GM18519 (cell line): ENCODE measurements at regions not wholly inside any gene's neighbourhood (a gene's known extent, or its start where the extent isn't known, plus 50 kb on each side); places are given as distances from the start of the nearest gene placed in this dataset.

Source experiments
- ATAC-seq: cut with Tn5 transposase; IDR thresholded peaks from one replicate; pipeline ENCODE4 v1.9.1; 2021; ENCODE audit warnings: mild to moderate bottlenecking, moderate library complexity; ENCODE audit not compliant: unreplicated experiment, low FRiP score

DNA sequence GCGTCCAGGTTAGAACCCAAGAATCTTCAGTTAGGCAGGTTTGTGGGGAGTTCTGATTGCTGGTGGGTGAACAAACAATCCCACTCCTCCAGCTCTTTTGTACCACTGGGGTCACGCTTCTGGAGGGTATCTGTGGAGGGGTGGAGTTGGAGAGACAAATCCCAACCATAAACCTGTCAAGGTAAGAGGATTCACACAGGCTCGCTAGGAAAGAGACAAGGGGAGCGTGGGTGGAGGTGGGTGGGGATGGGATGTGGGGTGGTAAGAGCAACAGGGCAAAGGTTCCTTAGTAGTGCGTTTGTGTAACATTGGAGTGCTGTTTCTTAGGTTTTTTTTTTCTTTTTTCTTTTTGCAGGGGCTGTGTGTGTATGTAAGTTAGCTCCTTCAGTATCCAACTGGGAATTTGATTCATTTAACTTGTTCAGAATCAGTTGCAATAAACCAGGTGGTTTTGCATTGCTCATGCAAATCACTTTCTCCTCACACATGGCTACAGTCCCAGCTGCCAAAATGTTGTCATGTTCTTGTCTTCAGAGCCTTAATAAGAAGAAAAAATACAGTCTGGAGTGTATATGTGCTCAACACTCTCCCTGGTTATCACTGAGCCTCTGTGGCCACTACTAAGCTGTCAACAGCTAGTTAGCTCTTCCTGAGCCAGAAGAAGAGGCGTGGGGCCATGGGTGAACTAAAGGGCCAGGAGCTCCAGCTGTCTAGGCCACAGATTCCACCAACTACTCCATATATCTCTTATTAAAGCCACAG lies 164.0 kb upstream of the RAD23B start:
- no peak for ATAC-seq

DNA sequence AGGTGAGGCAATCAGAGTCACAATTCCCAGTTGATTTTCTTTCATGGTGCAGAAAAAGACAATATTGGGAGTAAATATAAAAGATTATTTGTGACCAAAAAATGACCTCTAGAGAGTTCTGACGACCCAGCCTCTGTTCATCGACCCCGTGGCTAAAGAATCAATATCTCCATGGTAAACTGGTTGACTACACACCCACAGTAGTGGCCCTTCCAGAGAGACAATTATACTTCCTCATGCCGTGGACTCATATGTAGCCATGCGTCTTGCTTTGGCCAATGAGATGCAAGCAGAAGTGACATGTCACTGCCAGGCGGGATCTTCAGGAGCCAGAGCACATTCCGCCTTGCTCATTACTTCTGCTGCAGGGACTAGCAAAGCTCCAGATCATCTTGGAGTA lies 163.3 kb upstream of the RAD23B start:
- no peak for ATAC-seq

DNA sequence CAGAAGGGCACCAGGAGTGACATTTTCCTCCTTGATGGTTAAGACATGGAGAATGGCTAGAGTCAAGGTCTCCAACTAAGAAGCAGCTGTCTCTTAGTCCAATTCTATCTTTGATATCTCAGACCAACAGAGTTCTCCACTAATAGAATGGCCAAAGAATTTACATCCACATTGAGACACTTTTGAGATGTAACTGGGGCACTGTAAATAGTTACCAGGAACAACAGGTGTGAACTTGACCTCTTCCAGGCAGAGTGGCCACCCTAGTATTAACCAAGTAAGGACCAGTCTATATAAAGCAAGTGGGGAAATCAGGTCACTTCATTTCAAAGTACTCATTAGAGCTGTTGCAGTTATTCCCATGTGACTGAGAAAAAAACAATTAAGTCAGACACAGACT lies 159.7 kb upstream of the RAD23B start:
- ATAC-seq = no peak

DNA sequence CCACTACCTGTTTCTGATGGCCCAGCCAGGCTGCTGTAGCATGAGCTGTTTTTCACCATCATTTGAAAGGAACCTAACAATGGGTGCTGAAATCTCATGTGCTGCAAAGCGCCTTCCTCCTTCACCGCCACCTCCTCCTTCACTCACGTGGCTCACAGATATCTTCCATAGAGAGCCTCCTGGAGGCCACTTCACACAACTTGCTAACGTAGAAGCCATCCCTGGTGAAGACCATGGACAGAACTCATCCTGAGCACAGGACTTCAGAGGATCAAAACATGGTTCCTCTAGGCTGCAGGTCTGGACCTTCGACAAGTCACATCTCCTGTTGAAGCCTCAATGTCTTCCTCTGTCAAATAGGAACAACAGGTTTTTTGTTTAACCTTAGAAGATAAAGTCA lies 155.5 kb upstream of the RAD23B start:
- no peak for ATAC-seq

DNA sequence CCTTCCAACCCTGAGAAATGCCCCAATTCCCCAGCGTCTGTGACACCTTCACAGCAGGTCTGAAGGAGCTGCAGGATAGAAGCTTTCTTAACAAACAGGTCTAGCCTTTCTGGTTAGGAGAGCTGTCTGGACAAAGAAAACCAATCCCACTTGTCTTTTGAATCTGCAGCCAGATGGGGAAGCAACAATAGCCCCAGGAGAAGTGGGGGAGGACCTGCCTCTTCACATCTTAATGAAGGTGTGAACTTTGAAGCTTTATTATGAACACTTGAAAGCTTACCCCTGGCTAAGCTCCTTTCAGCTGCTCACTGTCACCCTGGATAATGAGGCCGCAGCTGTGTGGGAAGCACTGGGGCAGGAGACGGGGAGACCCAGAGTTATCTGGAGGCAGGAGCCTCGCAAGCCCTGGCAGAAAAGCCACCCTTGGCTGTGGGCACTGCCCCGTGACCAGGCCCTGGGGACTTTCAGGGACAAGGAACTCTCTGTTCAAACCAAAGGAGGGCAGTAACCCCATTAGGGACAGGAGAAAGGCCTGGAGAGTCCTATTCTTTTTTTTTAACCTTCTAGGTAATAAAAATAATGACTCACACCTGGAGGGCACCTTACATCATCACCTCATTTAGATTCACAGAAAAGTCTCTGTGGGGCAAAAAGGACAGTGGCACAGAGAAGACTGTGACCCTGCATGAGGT lies 151.8 kb upstream of the RAD23B start:
- no peak for ATAC-seq

DNA sequence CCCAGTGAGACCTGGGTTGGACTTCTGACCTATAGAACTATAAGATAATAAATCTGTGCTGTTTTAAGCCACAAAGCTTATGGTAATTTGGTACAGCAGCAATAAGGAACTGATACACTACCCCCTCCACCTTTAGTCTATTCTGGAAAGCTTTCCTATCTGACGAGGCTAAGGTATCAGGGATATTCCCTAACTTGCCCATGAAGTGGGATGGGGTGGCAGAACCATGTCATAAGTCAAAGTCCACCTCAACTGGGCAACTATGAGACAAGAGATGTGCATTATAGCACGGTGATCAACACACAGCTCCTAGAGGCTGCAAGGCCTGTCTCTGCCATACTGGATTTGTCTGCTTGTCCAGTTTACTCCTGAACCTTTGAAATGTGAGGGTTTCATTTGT lies 146.8 kb upstream of the RAD23B start:
- no peak for ATAC-seq

DNA sequence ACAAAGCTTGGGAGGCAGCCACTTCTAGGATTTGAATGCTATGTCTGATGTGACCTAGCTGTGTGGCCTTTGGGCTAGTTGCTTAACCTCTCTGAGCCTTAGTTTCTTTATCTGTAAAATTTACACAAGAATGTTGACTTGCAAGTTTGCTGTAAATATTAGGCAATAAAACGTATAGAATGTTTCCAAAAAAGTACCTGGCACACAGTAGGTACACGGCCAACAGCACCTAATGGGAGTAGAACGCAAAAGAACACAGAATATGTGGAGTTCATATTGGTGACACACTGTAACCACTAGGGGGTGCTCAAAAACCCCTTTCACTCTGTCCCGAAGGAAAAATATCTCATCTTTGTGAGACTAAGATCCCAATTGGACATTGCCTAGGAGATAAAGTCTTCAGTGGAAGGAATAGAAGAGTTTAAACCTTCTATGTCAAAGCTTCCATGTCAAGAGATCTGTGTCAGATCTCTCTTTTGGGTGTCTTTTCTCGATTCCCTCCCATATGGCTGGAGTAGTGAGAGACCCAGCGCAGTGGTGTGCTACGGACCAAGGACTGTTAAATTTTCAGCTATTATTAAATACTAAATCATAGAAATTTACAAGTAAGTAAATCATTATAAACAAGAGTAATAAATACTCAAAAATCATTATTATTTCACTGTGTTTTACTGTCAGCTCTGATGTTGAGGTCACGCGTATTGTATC lies 145.4 kb upstream of the RAD23B start:
- ATAC-seq = no peak

DNA sequence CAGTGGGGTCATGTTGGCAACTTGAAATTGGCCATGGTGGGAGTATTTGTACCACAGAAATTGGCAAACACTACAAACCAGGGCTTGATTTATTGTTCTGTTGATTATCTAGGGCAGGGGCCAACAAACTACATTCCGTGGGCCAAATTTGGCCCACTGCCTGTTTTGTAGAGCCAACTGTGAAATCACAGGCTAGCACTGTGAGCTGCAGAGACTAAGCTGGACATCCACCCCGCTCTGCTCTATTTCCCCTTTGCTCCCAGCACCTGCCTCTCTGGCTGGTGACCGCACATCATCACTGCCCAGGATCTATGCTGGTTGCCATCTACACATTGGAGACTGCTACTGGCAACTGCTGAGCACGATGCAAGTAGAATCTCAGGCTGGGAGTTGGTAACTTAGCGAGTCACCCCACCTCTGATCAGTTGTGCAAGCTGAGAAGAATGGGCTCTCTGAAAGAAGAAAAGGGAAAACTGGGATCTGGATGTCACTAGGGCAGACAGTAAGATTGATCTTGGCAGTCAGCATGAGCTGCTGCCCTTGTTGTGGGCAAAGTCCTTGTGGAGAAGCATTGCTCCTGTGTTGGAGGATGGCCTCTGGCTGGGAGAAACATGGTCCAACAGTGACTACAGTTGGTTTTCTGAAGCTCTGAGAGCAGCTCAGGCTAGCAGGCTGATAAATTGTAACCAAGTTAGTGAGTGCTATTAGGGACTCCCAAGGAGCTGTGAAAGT lies 144.7 kb upstream of the RAD23B start:
- ATAC-seq = no peak

DNA sequence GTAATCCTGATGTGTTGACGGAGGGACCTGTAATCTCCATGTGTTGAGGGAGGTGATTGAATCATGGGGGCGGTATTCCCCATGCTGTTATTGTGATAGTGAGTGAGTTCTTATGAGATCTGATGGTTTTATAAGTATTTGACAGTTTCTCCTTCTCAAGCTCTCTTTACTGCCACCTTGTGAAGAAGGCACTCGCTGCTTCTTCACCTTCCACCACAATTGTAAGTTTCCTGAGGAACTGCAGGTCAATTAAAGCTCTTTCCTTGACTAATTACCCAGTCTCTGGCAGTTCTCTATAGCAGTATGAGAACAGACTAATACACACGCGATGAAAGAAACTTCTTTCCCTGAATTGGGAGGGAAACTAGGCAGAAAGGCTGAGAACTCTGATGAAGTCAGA lies 141.1 kb upstream of the RAD23B start:
- ATAC-seq = no peak

DNA sequence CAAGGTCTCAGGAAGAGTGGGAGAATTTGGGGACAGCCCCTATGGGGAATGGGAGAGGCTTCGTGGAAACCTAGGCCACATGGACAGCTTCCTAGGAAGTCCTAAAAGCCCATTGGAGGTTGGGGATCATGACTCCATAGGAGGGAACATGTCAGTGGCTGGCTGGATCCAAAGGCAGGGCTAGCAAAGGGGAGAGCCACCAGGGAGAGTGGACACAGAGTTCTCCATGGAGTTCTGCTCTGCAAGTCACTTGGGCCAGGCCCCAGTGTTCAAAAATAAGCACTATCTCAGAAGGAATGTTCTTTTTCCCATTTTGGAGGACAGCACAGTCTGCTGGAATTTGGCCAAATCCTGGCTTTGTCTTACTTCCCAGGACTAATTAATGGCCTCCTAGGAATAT lies 140.6 kb upstream of the RAD23B start:
- no peak for ATAC-seq

DNA sequence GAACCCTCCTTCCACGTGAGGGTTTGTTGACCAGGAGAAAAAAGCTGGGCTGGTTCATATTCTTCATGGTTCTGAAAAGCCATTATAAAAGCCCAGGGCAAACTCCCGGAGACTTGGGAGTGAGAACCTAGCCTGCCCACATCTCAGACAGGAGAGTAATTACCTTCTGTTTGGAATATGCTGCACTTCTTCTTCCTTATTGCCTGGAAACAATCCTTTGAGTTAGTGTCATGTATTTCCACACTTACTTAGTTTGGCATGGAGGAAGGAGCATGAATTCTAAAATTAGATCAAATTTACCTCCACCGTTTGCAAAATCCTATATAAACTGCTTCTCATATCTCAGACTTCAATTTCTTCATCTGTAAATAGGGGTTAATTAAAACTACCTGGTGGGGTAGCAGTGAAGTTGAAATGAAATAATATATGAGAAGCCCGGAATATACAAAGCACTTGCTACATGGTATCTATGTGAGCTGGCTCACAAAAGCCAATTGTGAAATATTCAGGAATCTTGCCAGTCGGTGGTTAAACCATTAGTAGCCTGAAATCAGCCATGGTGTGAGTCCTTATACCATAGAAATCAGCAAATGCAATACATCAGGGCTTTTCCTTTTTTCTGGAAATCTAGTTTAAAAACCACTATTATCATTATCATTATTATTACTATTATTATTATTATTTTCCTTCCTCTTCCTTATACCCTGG lies 140.0 kb upstream of the RAD23B start:
- no peak for ATAC-seq

DNA sequence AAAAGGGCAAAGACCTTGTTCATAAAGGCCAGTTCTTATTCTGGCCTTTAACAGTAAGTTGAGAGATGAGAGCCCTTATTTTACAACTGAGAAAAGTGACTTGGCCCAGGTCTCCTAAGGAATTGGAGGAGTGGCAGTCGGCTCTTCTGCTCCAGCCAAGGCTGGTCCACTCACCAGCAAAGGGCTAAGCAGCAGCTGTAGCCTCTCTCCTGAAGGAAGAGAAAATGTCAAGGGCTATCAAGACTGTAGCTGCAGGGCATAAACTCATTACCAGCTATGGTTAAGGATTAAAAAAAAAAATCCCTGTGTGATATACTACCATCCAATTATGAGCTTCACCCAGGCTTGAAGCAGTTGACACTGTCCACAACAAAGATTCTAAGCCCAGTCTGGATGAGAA lies 138.6 kb upstream of the RAD23B start:
- ATAC-seq = no peak

DNA sequence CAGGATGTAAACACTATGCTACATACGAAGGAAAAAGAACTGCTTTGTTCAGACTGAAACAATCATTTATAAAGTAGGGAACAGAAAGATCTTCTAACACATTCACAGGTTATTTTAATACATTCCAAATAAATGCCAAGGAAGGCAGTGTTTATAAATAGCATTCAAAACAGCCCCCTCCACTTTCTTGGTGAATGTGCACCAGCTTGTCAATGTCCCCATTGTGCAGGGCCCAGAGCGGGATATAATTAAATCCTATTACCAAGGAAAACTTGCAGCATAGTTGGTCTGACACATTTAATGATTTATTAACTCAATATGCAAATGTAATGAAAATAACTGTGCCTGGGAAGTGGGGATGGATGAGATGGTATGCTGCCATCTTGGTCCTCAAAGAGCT lies 135.9 kb upstream of the RAD23B start:
- no peak for ATAC-seq

DNA sequence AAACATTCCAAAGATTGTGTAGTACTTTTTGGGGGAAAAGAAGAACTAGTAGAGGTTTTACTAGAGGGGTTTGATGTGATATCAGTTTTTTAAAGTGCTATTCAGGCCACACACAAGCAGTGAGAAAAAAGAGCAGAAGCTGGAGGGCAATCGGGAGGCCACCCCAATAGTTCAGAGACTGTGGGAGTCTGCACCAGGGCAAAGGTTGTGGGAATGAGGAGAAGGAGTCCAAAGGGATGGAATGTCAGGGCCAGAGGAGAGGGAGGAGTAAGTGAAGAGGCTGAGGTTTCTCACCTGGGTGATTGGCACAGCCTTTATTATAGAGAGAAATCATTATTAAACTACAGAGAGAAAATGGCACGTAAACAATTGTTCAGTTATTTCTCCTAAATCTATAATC lies 134.9 kb upstream of the RAD23B start:
- no peak for ATAC-seq

DNA sequence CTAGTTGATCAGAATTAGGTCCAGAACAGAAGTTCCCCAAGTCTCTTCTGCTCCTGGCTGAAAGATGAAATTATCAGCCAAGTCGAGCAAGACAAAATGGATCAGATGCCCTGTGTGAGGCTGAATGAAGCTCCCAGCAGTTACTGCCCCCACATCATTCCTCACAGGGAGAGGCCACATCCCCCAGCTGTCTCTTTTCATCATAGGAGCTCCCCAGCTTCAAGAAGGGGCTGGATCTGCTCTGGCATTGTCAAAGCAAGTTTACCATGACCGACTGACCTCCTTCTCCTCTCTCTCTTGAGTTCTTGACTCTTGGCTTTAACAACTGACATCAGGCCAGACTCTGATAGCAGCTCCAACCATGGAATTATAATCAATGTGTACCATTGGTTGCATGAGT lies 133.3 kb upstream of the RAD23B start:
- no peak for ATAC-seq

DNA sequence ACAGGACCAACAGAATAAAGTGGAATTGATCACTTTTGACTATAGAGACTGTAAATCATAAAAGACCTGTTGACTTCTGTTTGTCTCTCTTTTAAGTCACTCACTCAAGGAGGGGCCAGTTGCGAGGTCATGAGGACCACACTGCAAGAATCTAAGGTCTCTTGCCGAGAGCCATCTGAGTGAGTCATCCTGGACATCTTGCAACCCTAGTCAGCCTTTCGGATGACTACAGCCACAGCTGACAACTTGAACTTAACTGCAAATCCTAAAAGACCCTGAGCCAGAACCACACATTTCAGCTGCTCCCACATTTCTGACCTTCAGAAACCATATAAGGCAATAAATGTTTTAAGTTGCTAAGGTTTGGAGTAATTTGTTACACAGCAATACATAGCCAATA lies 129.7 kb upstream of the RAD23B start:
- ATAC-seq = no peak

DNA sequence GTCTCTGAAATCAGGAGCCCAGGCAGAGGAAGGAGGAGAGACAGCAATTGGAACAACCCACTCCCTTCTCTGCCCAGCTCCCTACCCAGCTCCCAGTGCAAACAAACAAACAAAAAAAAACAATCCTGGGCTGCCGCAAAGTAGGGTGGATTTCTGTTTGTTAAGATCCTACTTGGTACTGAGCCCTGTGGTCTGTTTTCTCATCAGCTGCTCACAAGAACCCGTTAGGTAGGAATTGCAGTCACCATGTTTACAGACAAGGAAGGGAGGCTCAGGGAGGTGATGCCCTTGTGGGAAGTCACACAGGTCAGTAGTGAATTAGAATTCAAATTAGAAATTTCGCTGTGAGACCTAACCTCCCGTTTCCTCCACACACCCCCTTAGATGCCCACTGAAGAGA lies 128.8 kb upstream of the RAD23B start:
- no peak for ATAC-seq

DNA sequence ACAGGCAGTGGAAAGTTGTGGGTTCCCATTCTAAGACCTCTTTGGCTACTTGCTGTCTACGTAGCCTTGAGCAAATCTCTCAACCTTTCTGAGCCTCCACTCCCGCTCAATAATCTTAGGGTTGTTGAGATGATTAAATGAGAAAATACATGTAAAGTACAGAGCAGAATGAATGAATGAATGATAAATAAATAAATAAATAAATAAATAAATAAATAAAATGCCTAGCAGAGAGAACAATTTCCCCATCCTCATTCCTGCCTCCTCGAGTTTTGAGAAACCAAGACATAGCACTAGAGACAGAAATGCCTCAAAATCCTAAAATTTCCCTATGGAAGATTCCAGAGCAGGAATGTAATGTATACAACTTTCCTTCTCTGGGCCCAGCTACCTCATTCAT lies 128.3 kb upstream of the RAD23B start:
- no peak for ATAC-seq

DNA sequence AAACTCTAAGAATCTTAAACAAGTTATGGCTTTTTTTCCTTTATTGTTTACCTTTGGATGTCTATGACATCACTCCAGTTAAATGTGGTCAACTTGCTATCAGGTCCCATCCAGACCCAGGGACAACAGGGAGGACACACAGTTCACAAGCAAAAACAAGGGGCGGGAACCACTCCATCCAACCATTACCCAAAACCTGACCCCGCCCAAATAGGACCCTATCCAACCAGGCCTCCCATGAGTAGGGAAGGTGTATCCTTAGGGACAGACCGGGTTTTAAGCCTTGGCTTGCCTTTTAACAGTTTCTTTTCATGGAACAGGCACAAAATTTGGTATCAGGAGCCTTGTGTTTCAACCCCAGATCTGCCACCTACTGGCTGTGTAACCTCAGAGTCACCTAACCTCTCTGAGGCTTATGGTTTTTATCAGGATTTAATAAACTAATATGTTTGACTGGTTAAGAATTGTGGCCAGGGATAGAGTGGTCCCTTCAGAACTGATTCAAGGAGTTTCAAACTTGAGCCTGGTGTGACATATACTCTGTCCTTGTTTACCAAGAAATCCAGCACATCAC lies 127.7 kb upstream of the RAD23B start:
- ATAC-seq = no peak

DNA sequence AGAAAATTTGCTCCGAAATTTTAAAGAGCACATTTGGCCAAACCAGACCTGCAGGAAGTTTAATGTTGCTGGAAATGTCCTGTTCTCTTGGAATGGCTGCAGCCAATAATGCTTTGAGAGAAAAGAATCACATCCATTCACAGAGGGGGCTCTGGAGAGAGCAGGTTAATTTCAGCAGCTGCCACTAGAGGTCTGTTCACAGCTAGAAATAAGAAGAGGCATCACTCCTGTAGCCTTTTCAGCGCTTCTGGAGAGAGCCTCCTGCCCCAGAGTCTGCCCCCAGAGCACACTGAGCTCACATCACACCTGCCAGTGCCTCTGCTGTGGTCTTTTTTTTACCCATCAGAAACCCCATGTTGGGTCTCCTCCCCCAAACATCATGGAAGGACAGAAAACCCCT lies 124.8 kb upstream of the RAD23B start:
- ATAC-seq = peak; percentile 77
